NAMALWA (cell line): ENCODE measurements at regions not wholly inside any gene's neighbourhood (a gene's known extent, or its start where the extent isn't known, plus 50 kb on each side); places are given as distances from the start of the nearest gene placed in this dataset.

Experiments
- DNase-seq: peaks from one replicate; pipeline ENCODE4 v3.0.0-alpha.2; 2015; ENCODE audit warnings: low spot score

DNA sequence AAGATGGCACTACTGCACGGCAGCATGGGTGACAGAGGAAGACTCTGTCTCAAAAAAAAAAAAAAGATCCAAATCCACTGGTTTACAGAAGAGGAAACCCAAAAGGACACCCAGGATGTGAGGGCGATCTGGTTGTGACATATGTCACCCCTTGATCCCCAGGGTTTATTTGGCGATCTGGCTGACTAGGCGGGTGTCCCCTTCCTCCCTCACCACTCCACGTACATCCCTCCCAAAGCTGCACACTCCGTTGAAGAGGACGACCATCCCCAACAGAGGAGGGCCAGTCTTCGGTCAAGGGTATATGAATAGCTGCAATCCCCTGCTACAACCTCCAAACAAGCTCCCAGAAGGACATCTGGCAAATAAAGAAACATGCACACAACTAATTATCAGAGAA lies 111.6 kb downstream of the HTR5A start:
- DNase-seq: no peak

DNA sequence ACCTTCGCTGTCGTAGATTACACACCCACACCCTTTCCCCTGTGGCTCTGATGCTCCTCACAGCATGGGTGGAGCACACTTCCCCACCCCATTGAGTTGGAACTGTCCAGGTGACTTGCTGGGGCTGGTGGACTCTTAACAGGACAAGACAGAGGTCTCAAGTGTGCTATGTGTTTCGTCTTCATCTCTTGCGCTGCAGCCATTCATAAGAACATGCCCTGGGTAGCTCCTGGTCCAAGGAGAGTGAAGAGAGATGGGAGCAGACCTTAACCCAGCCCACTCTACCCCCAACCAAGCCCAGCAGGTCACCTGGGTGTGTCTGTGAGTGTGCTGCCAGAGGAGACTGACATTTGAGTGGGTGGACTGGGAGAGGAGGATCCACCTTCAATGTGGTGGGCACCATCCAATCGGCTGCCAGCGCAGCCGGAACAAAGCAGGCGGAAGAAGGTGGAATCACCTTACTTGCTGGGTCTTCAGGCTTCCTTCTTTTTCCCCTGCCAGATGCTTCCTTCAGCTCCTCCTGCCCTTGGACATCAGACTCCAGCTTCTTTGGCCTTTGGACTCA lies 112.4 kb downstream of the HTR5A start:
- DNase-seq: no peak

DNA sequence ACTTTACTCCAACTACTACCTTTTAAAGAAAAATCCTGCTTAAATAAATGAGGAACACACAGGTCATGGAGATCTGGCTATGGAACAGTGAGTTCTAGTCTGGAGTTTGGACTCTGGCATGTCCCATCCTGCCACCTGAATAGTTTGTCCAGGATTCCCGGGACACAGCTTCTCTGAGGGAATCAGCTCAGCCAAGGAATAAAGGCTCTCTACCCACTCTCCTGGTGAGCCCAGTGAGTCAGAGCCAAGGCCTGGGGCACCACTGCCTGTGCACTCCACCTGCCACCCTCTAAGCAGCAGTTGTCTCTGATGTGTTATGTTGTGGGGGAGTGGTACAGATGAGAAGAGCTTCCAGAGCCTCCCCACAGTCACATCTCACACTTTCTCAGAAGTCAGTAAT lies 113.5 kb downstream of the HTR5A start:
- DNase-seq: no peak

- DNase-seq: no peak
Measured at GRCh38 chr7:155184923-155185322, 112.8 kb upstream of the INSIG1 start.

DNA sequence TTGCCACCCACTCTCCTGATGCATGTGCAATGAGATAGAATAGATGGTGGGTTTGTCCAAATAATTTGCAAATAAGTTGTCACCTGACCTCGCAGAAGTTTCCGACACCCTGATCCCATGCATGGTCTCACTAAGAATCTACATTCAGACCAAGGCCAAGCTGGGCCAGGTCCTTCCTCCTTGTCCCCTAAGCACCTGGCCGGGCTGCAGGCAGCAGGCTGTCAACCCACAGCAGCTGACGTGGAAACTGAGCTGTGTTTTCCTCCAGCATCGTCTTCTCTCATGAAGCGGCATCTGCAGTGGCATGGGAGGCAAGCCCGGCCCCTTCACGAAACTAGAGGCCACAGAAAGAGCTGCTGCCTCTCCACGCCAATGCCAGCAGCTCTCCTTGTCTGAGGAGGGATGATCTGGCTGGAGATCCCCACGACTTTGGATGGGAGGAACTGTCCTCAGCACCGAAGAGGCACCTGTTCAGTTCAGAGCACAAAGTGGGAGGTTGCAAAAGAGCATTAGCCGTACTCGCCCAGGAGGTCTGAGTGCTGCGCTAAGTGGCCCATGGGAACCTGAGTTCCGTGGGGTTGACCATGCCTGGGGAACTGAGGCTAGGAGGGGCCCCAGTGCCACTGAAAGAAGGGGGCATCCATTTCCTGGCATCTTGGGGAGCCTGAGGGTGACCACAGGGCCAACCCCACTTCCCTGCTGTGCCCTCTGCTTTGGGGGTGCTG lies 110.5 kb upstream of the INSIG1 start:
- no peak for DNase-seq

DNA sequence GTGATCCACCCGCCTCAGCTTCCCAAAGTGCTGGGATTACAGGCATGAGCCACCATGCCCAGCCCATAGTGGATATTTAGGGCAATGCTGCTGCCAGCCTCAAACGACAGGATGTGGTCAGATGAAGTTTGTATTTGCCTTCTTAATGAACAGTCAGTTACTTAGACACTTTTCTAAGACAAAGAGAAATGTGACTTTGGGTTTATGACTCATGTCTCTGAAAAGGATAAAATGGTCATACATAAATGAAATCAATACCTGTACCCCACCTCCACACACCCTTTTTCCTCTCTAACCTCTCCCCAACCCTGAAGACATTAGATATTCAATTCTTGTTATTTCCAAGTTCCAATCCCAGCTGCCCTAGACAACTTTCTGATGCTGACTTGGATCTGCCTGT lies 109.3 kb upstream of the INSIG1 start:
- DNase-seq: no peak

- DNase-seq: no peak
Measured at GRCh38 chr7:155188821-155189581, 108.7 kb upstream of the INSIG1 start.

- no peak for DNase-seq
Measured at GRCh38 chr7:155189590-155189989, 108.1 kb upstream of the INSIG1 start.

DNA sequence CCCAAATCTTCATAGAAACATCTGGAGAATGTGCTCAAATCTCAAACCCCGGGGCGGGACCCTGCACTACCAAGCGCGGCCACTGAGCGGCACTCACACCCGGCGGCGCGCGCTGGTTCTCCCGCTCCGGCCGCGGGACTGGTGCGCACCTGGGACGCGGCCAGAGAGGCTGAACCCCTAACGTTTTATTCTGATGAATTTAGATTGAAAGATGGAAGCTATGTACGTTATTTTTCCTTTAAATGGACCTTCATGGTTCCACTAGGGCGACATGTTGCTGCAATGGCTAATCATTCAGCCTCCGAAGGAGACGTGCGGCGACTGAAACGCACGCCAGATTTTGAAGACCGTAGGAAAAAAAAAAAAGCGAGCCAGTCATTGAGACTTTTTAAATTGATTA lies 107.0 kb upstream of the INSIG1 start:
- peak; percentile 62 for DNase-seq

DNA sequence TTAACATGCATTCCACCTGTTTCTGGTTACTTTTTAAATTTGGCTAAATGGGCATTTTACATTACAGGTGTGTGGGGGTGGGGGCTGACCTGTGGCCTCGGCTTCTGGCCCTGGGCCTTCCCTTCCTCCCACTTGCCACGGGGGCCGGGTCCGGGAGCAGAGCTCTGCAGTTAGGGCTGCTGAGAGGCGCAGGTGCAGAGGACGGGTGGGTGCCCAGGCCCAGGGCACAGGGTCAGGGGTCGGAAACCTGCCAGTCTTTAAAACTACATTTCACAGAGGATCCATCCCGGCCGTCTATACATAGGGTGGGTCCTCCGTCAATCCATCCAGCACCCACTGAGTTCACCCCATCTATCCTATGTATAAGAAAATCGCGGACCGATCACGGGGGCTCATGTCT lies 106.5 kb upstream of the INSIG1 start:
- DNase-seq: no peak

DNA sequence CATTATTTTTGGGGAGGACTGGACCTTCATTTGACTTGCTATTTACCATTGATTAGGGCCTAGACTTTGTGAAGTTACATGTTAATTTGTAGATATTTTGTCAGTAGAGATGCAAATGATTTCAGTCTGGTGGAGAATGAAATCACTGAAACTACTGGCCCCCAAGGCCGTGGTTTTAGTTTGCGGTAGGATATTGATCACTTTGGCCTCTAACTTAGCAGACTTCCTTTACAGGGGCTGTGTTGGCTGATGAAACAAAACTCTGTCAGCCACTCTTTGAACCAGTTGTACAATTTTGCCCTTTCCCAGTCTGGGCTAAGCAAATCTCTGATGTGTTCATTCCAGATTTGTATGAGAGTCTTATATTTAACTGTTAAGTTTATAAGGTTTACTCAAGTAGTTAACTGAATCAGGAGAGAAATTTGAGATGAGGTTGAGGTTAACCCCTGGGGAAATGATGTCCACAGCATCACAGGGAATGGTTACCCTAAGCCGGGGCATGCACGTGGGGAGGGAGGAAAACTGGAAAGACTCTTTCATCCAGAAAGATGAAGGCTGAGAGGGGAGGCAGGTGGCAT lies 105.7 kb upstream of the INSIG1 start:
- no peak for DNase-seq

DNA sequence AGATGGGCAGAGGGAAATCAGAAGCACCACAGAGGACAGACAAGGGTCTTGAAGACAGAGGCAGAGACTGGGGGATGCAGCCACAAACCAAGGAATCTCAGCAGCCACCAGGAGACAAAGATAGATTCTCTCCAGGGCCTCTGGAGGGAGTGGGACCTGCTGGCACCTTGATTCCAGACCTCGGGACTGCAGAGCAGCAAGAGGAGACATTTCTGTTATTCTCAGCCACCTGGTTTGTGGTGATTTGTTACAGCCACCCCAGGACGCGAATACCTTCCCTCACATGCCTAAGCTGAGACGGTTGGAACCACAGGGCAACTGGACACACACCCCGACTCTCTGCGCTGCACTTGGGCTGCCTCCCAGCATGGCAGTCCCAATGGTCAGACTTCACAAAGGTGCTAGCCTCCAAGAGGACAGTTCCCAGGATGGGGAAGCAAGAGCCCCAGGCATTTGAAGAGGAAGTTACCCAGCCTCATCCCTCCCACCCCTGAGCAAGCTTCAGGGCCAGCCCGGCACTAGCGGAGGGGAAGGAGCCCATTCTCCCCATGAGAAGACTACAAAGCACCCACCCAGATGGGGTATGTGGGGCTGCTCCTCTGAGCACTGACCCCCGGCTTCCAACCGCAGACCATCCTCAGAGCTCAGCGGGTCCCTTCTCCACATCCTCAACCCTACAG lies 104.6 kb upstream of the INSIG1 start:
- no peak for DNase-seq

DNA sequence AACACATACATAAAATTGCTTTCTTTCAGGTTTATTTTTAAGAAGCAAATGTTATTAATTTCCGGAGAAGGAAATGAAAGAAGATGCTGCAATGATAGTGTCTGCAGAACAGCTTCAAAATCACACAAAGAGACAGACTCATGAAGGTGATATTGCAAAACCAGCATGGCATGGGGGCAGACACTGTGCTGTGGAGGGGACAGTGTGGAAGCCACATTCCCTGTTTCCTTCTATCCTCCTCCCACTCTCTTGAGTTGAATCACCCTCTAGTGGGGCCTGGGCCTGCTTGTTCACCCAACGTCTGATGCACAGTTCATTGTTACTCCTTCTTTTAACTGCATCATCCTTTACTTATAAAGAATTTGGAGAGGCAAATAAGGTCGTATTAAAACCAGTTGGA lies 104.0 kb upstream of the INSIG1 start:
- no peak for DNase-seq

DNA sequence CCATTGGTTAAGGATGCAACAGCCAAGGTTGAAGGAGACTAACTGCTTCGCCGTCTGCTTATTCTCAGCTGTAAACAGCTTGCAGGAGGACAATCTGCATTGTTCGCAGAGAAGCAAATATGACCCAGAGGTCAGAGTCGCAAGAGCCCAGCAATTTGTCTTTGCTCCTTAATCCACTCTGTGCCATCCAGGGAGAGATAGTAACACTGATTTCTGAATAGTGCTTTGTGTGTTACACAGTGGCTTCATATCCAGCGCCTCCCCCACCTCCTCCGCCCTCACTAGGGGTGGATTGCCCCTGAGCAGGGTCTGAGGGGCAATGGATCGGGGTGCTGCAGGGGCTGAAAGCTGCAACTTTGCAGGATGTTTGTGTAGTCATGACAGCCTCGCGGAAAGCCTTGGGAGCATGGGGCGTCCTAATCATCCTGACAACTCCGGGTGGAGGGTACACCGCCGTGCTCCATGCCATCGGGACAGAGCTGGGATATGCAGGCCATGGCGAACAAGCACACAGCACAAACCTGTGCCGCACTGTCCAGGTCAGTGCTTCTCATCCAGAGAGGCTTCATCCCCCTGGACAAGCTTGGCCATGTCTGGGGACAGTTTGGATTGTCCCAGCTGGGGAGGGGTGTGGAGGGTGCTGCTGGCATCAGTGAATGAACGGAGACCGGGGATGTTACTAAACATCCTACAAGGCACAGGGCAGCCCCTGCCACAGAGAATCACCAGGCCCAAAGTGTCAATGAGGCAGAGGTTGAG lies 103.1 kb upstream of the INSIG1 start:
- no peak for DNase-seq

DNA sequence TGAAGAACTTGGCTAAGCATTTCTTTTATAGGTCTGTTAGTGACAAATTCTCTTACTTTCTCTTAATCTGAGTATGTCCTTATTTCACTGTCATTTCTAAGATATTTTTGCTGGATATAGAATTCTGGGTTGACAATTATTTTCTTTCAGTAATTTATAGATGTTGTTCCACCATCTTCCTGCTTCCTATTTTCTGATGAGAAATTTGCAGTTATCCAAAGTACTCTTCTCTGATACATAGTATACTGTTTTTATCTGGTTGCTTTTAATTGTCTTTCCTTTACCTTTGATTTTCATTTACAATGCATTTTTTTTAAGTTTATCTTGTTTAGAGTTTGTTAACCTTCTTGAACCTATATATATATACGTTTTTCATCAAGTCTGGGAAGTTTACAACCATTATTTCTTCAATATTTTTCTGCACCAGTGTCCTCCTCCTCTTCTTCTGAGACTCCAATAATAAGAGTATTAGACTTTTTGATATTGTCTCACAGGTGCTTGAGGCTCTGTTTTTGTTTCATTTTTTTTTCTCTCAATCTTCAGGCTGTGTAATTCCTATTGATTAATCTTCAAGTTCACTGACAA lies 101.6 kb upstream of the INSIG1 start:
- DNase-seq: no peak

DNA sequence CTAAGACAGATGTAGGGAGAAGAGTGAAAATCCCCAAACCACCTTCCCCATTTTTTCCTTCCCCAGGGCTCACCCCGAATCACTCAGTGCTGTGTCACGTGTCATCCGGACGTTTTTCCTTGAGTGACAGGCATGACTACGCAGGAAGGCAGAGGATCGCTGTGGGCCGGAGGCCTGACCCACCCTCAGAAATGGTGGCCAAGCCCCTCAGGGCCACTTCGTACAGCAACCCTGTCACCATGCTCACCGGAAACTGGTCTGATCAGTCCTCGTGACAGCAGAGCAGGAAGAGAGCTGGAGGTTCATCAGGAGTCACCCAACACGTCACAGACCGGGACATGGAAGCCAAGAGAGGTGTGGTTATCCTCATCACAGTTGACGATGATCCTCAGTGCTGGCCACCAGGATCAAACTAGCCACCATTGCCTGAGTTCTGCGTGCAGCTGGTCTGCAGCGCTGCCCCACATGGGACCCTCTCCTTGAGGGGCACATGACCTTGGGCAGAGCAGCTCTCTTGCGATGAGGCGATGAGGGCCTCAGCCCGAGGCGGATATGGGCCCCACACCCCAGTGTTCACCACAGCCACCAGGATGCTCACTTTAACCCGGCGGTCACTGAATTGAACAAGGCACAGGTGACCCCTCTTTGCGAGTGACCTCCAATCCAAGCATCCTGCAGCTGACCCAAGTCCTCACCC lies 99.3 kb upstream of the INSIG1 start:
- DNase-seq: no peak

GRCh38 chr7:155198901-155199845 lies 98.5 kb upstream of the INSIG1 start:
- DNase-seq: no peak

DNA sequence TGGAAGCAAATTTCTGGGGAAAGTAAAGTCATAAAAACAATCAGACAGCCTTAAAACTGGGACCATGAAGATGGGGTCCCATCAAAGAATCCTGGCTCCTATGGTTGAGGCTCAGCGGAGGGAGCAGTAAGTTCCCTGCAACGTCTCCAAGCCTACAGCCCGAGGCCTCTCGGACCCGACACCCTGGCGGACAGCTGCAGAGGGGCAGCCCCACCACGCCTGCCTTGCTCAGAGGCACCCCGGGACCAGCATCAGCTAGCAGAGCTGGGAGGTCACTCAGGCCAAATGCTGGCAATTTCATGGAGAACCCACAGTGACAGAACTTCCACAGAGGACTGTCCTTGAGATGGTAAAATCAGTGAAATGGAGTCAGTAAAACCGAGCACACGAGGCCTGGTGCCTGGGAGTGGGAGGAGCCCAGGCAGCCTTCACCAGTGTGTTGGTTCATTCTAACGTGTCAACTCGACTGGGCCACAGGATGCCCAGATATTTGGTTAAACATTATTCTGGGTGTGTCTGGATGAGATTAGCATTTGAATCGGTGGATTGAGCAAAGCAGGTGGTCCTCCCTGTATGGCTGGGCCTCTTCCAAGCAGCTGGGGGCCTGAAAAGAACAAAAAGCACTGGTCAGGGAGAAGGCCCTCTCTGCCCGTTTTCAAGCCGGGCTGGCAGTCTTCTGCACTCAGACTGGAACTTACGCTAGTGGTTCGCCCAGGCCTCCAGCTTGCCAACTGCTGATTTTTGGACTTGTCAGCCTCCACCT lies 96.2 kb upstream of the INSIG1 start:
- DNase-seq: no peak
